HCT116 (cell line): ENCODE measurements at regions not wholly inside any gene's neighbourhood (a gene's known extent, or its start where the extent isn't known, plus 50 kb on each side); places are given as distances from the start of the nearest gene placed in this dataset.

ENCODE experiments used
- ATF3 ChIP-seq: IDR thresholded peaks from 2 replicates; pipeline ENCODE4 v1.6.1; 2012
- EGR1 ChIP-seq: IDR thresholded peaks from 2 replicates; pipeline ENCODE4 v1.6.1; 2012; ENCODE audit warnings: low read depth
- EZH2 ChIP-seq: fragments of 200-600 bp; sonication (generic); IDR thresholded peaks from 2 replicates; pipeline ENCODE4 v1.6.1; 2017; ENCODE audit warnings: antibody characterized with exemption, mixed run types
- FOSL1 ChIP-seq: IDR thresholded peaks from 2 replicates; pipeline ENCODE4 v1.6.1; 2012; ENCODE audit warnings: low read depth
- JUND ChIP-seq: IDR thresholded peaks from 2 replicates; pipeline ENCODE4 v1.6.1; 2012
- MAX ChIP-seq: IDR thresholded peaks from 2 replicates; pipeline ENCODE4 v1.6.1; 2012
- POLR2A ChIP-seq: IDR thresholded peaks from 2 replicates; pipeline ENCODE4 v1.7.0; 2011; ENCODE audit warnings: borderline replicate concordance; ENCODE audit not compliant: insufficient read depth, insufficient read length; ENCODE audit errors: extremely low read depth
- POLR2AphosphoS5 ChIP-seq: IDR thresholded peaks from 2 replicates; pipeline ENCODE4 v1.6.1; 2011; ENCODE audit warnings: mild to moderate bottlenecking, low read depth, low read length, moderate library complexity
- RAD21 ChIP-seq: IDR thresholded peaks from 2 replicates; pipeline ENCODE4 v1.6.1; 2012; ENCODE audit warnings: low read depth, mild to moderate bottlenecking
- SP1 ChIP-seq: IDR thresholded peaks from 2 replicates; pipeline ENCODE4 v1.6.1; 2012; ENCODE audit warnings: low read depth
- YY1 ChIP-seq: IDR thresholded peaks from 2 replicates; pipeline ENCODE4 v1.6.1; 2011; ENCODE audit warnings: low read length, low read depth, moderate library complexity, mild to moderate bottlenecking; ENCODE audit not compliant: insufficient replicate concordance; ENCODE audit errors: extremely low read depth
- TF ChIP-seq, protein P1 (sequence below), 3 experiments: fragments of 200-600 bp in 1 of 3; sonication (generic) in 1 of 3; IDR thresholded peaks in 2 of 3; conservative IDR thresholded peaks in 1 of 3; 2 replicates each; pipeline ENCODE4 v1.5.1; 2012 to 2017; ENCODE audit warnings: low read depth in 2 of 3, low read length in 2 of 3, antibody characterized with exemption in 1 of 3, borderline replicate concordance in 1 of 3, control low read depth in 1 of 3, mild to moderate bottlenecking in 1 of 3, mixed read lengths in 1 of 3, mixed run types in 1 of 3, moderate library complexity in 1 of 3; ENCODE audit not compliant: insufficient read depth in 1 of 3
- TF ChIP-seq, protein P2 (sequence below): IDR thresholded peaks from 2 replicates; pipeline ENCODE4 v1.6.1; 2012; ENCODE audit warnings: low read depth
- TF ChIP-seq, protein P3 (sequence below): IDR thresholded peaks from 2 replicates; pipeline ENCODE4 v1.6.1; 2011; ENCODE audit warnings: mild to moderate bottlenecking, low read length, moderate library complexity; ENCODE audit not compliant: insufficient replicate concordance; ENCODE audit errors: extremely low read depth

- TF ChIP-seq, protein P1, sequence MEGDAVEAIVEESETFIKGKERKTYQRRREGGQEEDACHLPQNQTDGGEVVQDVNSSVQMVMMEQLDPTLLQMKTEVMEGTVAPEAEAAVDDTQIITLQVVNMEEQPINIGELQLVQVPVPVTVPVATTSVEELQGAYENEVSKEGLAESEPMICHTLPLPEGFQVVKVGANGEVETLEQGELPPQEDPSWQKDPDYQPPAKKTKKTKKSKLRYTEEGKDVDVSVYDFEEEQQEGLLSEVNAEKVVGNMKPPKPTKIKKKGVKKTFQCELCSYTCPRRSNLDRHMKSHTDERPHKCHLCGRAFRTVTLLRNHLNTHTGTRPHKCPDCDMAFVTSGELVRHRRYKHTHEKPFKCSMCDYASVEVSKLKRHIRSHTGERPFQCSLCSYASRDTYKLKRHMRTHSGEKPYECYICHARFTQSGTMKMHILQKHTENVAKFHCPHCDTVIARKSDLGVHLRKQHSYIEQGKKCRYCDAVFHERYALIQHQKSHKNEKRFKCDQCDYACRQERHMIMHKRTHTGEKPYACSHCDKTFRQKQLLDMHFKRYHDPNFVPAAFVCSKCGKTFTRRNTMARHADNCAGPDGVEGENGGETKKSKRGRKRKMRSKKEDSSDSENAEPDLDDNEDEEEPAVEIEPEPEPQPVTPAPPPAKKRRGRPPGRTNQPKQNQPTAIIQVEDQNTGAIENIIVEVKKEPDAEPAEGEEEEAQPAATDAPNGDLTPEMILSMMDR (IDR thresholded peaks at IDR 0.05 in 2 of 3, conservative IDR thresholded peaks at IDR 0.05 in 1 of 3; ENCODE audit: borderline replicate concordance in 1 of 3, insufficient read depth in 1 of 3, low read depth in 2 of 3, low read length in 2 of 3) = no peak
- TF ChIP-seq, protein P2, sequence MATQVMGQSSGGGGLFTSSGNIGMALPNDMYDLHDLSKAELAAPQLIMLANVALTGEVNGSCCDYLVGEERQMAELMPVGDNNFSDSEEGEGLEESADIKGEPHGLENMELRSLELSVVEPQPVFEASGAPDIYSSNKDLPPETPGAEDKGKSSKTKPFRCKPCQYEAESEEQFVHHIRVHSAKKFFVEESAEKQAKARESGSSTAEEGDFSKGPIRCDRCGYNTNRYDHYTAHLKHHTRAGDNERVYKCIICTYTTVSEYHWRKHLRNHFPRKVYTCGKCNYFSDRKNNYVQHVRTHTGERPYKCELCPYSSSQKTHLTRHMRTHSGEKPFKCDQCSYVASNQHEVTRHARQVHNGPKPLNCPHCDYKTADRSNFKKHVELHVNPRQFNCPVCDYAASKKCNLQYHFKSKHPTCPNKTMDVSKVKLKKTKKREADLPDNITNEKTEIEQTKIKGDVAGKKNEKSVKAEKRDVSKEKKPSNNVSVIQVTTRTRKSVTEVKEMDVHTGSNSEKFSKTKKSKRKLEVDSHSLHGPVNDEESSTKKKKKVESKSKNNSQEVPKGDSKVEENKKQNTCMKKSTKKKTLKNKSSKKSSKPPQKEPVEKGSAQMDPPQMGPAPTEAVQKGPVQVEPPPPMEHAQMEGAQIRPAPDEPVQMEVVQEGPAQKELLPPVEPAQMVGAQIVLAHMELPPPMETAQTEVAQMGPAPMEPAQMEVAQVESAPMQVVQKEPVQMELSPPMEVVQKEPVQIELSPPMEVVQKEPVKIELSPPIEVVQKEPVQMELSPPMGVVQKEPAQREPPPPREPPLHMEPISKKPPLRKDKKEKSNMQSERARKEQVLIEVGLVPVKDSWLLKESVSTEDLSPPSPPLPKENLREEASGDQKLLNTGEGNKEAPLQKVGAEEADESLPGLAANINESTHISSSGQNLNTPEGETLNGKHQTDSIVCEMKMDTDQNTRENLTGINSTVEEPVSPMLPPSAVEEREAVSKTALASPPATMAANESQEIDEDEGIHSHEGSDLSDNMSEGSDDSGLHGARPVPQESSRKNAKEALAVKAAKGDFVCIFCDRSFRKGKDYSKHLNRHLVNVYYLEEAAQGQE = no peak
- TF ChIP-seq YY1 (no peak), POLR2AphosphoS5 (no peak), FOSL1 (no peak), EGR1 (no peak), POLR2A (no peak), ATF3 (no peak), EZH2 (no peak), SP1 (no peak), RAD21 (no peak), JUND (no peak), MAX (no peak)
- TF ChIP-seq, protein P3, sequence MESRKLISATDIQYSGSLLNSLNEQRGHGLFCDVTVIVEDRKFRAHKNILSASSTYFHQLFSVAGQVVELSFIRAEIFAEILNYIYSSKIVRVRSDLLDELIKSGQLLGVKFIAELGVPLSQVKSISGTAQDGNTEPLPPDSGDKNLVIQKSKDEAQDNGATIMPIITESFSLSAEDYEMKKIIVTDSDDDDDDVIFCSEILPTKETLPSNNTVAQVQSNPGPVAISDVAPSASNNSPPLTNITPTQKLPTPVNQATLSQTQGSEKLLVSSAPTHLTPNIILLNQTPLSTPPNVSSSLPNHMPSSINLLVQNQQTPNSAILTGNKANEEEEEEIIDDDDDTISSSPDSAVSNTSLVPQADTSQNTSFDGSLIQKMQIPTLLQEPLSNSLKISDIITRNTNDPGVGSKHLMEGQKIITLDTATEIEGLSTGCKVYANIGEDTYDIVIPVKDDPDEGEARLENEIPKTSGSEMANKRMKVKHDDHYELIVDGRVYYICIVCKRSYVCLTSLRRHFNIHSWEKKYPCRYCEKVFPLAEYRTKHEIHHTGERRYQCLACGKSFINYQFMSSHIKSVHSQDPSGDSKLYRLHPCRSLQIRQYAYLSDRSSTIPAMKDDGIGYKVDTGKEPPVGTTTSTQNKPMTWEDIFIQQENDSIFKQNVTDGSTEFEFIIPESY = no peak
These were observed 52.0 kb upstream of the FGGY start for GRCh38 chr1:59244891-59245290.
